ENCODE measurements at regions not wholly inside any gene's neighbourhood (a gene's known extent, or its start where the extent isn't known, plus 50 kb on each side); places are given as distances from the start of the nearest gene placed in this dataset.
A peak's percentile ranks its signal among the peaks of the same experiment; 100 is the strongest.
"Not testable (repeated sequence)": the region's sequence is repeated elsewhere in the genome, so short reads cannot be mapped to it uniquely, and the experiment has no call there.

DNA sequence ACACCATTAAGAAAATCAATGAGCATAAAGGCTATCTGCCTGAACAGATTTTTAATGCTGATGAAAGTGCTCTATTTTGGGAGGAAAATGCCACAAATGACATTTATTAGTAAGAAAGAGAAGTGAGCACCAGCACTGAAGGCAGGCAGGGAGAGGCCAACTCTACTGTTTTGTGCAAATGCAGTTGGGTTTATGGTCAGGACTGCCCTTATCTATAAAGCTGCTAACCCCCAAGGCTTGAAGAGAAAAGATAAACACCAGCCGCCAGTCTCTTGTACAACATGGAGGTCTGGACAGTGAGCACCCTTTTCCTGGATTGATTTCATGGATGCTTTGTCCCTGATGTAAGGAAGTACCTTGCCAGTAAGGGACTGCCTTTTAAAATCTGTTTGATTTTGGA is 246.8 kb upstream of the SFSWAP start:
- H3K23ac ChIP-seq (ENCODE audit: low read length), result no peak overlapping the region
- H3K9ac ChIP-seq (ENCODE audit: low read length), result no peak overlapping the region
- DNase-seq, result no peak
- no peaks in the 10 kb centered on the region for H3K79me2 ChIP-seq (ENCODE audit: control insufficient read depth, insufficient read depth, low read length)
- H2AK5ac ChIP-seq (ENCODE audit: low read length), result no peak overlapping the region
- no peak overlapping the region for H4K8ac ChIP-seq (ENCODE audit: low read depth, low read length)
- no peak overlapping the region for H3K56ac ChIP-seq (ENCODE audit: low read length)
- H3K4me2 ChIP-seq (ENCODE audit: low read length), result no peak overlapping the region
- H3K27ac ChIP-seq (ENCODE audit: low read depth, low read length), result no peak overlapping the region
- no peak overlapping the region for H2BK15ac ChIP-seq (replicated peaks; ENCODE audit: low read depth)
- no peak overlapping the region for H3K4me3 ChIP-seq (ENCODE audit: low read length)
- H3K18ac ChIP-seq (ENCODE audit: low read length), result no peak overlapping the region
- H3K4ac ChIP-seq (ENCODE audit: low read depth, low read length), result no peak overlapping the region
- no peaks in the 10 kb centered on the region for H3K27me3 ChIP-seq (ENCODE audit: insufficient read depth, low read length, poor library complexity)
- no peaks in the 10 kb centered on the region for H3K36me3 ChIP-seq (ENCODE audit: control insufficient read depth, insufficient read depth, low read length)
- H3K79me1 ChIP-seq (ENCODE audit: low read length), result no peaks in the 10 kb centered on the region
- H2BK120ac ChIP-seq (ENCODE audit: low read depth, low read length), result no peak overlapping the region
- no peaks in the 10 kb centered on the region for H3K4me1 ChIP-seq (ENCODE audit: control insufficient read depth, low read depth, low read length)
- no CpG with 5 or more reads among the region's 1 CpG for WGBS (ENCODE audit: extremely low coverage, insufficient coverage, low lambda C conversion rate)
- H2BK5ac ChIP-seq (ENCODE audit: low read length), result no peak overlapping the region
- H4K5ac ChIP-seq (ENCODE audit: low read length), result no peak overlapping the region

DNA sequence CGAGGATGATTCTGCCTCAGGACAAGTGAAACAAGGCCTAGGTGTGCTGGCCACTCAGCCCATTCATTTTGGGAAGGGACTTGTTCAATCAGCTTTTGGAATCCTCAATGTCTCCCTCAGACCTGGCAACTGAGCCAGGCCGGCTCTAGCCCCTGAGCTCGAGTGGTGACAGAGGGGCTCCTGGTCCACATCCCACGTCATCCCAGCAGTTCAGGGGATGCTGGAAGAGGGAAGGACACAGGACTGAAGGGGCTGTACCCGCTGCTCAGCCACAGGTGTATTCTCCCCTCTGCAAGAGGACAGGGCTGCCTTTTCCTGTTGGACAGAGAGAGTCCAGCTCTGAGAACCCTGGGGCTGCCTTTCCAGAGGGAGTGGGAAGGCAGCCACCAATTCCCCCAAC is 244.6 kb upstream of the SFSWAP start:
- Histone ChIP-seq H3K4ac (ENCODE audit: low read depth, low read length) (no peak overlapping the region), H2BK120ac (ENCODE audit: low read depth, low read length) (no peak overlapping the region), H4K5ac (ENCODE audit: low read length) (no peak overlapping the region), H3K4me1 (ENCODE audit: control insufficient read depth, low read depth, low read length) (no peaks in the 10 kb centered on the region), H3K79me1 (ENCODE audit: low read length) (no peaks in the 10 kb centered on the region), H3K18ac (ENCODE audit: low read length) (no peak overlapping the region), H3K9ac (ENCODE audit: low read length) (no peak overlapping the region), H2AK5ac (ENCODE audit: low read length) (no peak overlapping the region), H3K4me2 (ENCODE audit: low read length) (no peak overlapping the region), H3K23ac (ENCODE audit: low read length) (no peak overlapping the region), H3K36me3 (ENCODE audit: control insufficient read depth, insufficient read depth, low read length) (no peaks in the 10 kb centered on the region), H3K4me3 (ENCODE audit: low read length) (no peak overlapping the region), H2BK15ac (replicated peaks; ENCODE audit: low read depth) (no peak overlapping the region), H2BK5ac (ENCODE audit: low read length) (no peak overlapping the region), H3K56ac (ENCODE audit: low read length) (no peak overlapping the region), H3K27ac (ENCODE audit: low read depth, low read length) (no peak overlapping the region), H4K8ac (ENCODE audit: low read depth, low read length) (no peak overlapping the region), H3K27me3 (ENCODE audit: insufficient read depth, low read length, poor library complexity) (no peaks in the 10 kb centered on the region), H3K79me2 (ENCODE audit: control insufficient read depth, insufficient read depth, low read length) (no peaks in the 10 kb centered on the region)
- no peak for DNase-seq
- WGBS (ENCODE audit: extremely low coverage, insufficient coverage, low lambda C conversion rate), result no CpG with 5 or more reads among the region's 5 CpGs

- H2AK5ac ChIP-seq (ENCODE audit: low read length), result no peak overlapping the region
- H3K4me1 ChIP-seq (ENCODE audit: control insufficient read depth, low read depth, low read length), result no peaks in the 10 kb centered on the region
- H3K9ac ChIP-seq (ENCODE audit: low read length), result no peak overlapping the region
- no peaks in the 10 kb centered on the region for H3K27me3 ChIP-seq (ENCODE audit: insufficient read depth, low read length, poor library complexity)
- H4K8ac ChIP-seq (ENCODE audit: low read depth, low read length), result no peak overlapping the region
- DNase-seq, result no peak
- H3K36me3 ChIP-seq (ENCODE audit: control insufficient read depth, insufficient read depth, low read length), result no peaks in the 10 kb centered on the region
- no peak overlapping the region for H4K5ac ChIP-seq (ENCODE audit: low read length)
- H3K79me1 ChIP-seq (ENCODE audit: low read length), result no peaks in the 10 kb centered on the region
- H3K23ac ChIP-seq (ENCODE audit: low read length), result no peak overlapping the region
- no peak overlapping the region for H2BK15ac ChIP-seq (replicated peaks; ENCODE audit: low read depth)
- no peak overlapping the region for H3K4me2 ChIP-seq (ENCODE audit: low read length)
- H2BK5ac ChIP-seq (ENCODE audit: low read length), result no peak overlapping the region
- H3K18ac ChIP-seq (ENCODE audit: low read length), result no peak overlapping the region
- no CpG with 5 or more reads among the region's 4 CpGs for WGBS (ENCODE audit: extremely low coverage, insufficient coverage, low lambda C conversion rate)
- no peaks in the 10 kb centered on the region for H3K79me2 ChIP-seq (ENCODE audit: control insufficient read depth, insufficient read depth, low read length)
- H2BK120ac ChIP-seq (ENCODE audit: low read depth, low read length), result no peak overlapping the region
- H3K4me3 ChIP-seq (ENCODE audit: low read length), result no peak overlapping the region
- no peak overlapping the region for H3K56ac ChIP-seq (ENCODE audit: low read length)
- no peak overlapping the region for H3K4ac ChIP-seq (ENCODE audit: low read depth, low read length)
- H3K27ac ChIP-seq (ENCODE audit: low read depth, low read length), result no peak overlapping the region
These were observed 244.0 kb upstream of the SFSWAP start for GRCh38 chr12:131466932-131467331.

GRCh38 chr12:131468206-131468605 is 242.7 kb upstream of the SFSWAP start:
- no peak overlapping the region for H3K23ac ChIP-seq (ENCODE audit: low read length)
- WGBS (ENCODE audit: extremely low coverage, insufficient coverage, low lambda C conversion rate), result no CpG with 5 or more reads among the region's 5 CpGs
- H3K18ac ChIP-seq (ENCODE audit: low read length), result no peak overlapping the region
- H3K79me1 ChIP-seq (ENCODE audit: low read length), result no peaks in the 10 kb centered on the region
- H3K4me3 ChIP-seq (ENCODE audit: low read length), result no peak overlapping the region
- H3K27ac ChIP-seq (ENCODE audit: low read depth, low read length), result no peak overlapping the region
- DNase-seq, result no peak
- H3K79me2 ChIP-seq (ENCODE audit: control insufficient read depth, insufficient read depth, low read length), result no peaks in the 10 kb centered on the region
- no peak overlapping the region for H4K8ac ChIP-seq (ENCODE audit: low read depth, low read length)
- no peak overlapping the region for H3K4me2 ChIP-seq (ENCODE audit: low read length)
- no peak overlapping the region for H2BK15ac ChIP-seq (replicated peaks; ENCODE audit: low read depth)
- no peak overlapping the region for H3K4ac ChIP-seq (ENCODE audit: low read depth, low read length)
- H2BK5ac ChIP-seq (ENCODE audit: low read length), result no peak overlapping the region
- H3K56ac ChIP-seq (ENCODE audit: low read length), result no peak overlapping the region
- no peaks in the 10 kb centered on the region for H3K4me1 ChIP-seq (ENCODE audit: control insufficient read depth, low read depth, low read length)
- H4K5ac ChIP-seq (ENCODE audit: low read length), result no peak overlapping the region
- H2AK5ac ChIP-seq (ENCODE audit: low read length), result no peak overlapping the region
- no peaks in the 10 kb centered on the region for H3K27me3 ChIP-seq (ENCODE audit: insufficient read depth, low read length, poor library complexity)
- no peak overlapping the region for H2BK120ac ChIP-seq (ENCODE audit: low read depth, low read length)
- no peak overlapping the region for H3K9ac ChIP-seq (ENCODE audit: low read length)
- no peaks in the 10 kb centered on the region for H3K36me3 ChIP-seq (ENCODE audit: control insufficient read depth, insufficient read depth, low read length)

- H3K9ac ChIP-seq (ENCODE audit: low read length); H2BK15ac ChIP-seq (replicated peaks; ENCODE audit: low read depth); H3K56ac ChIP-seq (ENCODE audit: low read length); H3K4me2 ChIP-seq (ENCODE audit: low read length); DNase-seq; H3K23ac ChIP-seq (ENCODE audit: low read length); H3K79me1 ChIP-seq (ENCODE audit: low read length); H3K4me3 ChIP-seq (ENCODE audit: low read length); H3K18ac ChIP-seq (ENCODE audit: low read length); H2BK120ac ChIP-seq (ENCODE audit: low read depth, low read length); H3K79me2 ChIP-seq (ENCODE audit: control insufficient read depth, insufficient read depth, low read length); H2AK5ac ChIP-seq (ENCODE audit: low read length); H4K5ac ChIP-seq (ENCODE audit: low read length); H2BK5ac ChIP-seq (ENCODE audit: low read length); H3K4me1 ChIP-seq (ENCODE audit: control insufficient read depth, low read depth, low read length); H3K27me3 ChIP-seq (ENCODE audit: insufficient read depth, low read length, poor library complexity); H3K27ac ChIP-seq (ENCODE audit: low read depth, low read length); H4K8ac ChIP-seq (ENCODE audit: low read depth, low read length); H3K36me3 ChIP-seq (ENCODE audit: control insufficient read depth, insufficient read depth, low read length); H3K4ac ChIP-seq (ENCODE audit: low read depth, low read length): not testable (repeated sequence)
- no CpG with 5 or more reads among the region's 10 CpGs for WGBS (ENCODE audit: extremely low coverage, insufficient coverage, low lambda C conversion rate)
These were observed 240.9 kb upstream of the SFSWAP start for GRCh38 chr12:131469945-131470344.

DNA sequence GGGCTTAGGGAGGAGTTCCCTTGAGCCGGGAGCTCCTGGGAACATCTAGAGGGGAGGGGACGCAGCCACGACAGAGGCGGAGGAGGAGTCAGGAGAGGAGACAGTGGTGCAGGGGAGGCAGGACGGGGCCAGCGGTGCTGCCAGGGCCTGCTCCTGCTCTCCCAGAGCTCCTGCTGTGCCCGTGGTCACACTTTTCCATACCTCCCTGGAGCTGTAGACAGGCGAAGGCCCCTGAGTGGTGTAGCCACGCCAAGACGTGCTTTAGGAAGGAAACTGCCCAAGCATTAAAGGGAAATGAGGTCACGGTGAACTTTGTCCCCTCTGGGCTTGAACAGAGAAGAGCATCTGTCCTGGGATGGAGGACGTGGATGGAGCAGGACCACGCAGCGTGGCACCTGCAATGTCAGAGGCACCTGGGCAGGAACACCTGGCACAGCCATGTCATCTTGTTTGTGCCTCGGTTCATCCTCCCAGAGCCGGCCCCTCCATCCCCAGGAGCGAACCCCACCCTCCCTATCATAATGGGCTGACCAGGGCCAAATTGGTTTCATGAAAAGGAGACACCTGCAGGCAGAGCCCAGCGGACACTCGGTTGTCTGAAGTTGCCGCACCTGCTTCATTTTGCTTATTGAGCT is 239.5 kb upstream of the SFSWAP start:
- Histone ChIP-seq H3K9ac (ENCODE audit: low read length) (no peak overlapping the region), H3K4ac (ENCODE audit: low read depth, low read length) (no peak overlapping the region), H3K56ac (ENCODE audit: low read length) (no peak overlapping the region), H3K18ac (ENCODE audit: low read length) (no peak overlapping the region), H2BK120ac (ENCODE audit: low read depth, low read length) (no peak overlapping the region), H3K36me3 (ENCODE audit: control insufficient read depth, insufficient read depth, low read length) (no peaks in the 10 kb centered on the region), H4K8ac (ENCODE audit: low read depth, low read length) (no peak overlapping the region), H3K79me2 (ENCODE audit: control insufficient read depth, insufficient read depth, low read length) (no peaks in the 10 kb centered on the region), H4K5ac (ENCODE audit: low read length) (no peak overlapping the region), H3K27me3 (ENCODE audit: insufficient read depth, low read length, poor library complexity) (no peaks in the 10 kb centered on the region), H2BK15ac (replicated peaks; ENCODE audit: low read depth) (no peak overlapping the region), H3K27ac (ENCODE audit: low read depth, low read length) (no peak overlapping the region), H3K4me2 (ENCODE audit: low read length) (no peak overlapping the region), H3K4me1 (ENCODE audit: control insufficient read depth, low read depth, low read length) (no peaks in the 10 kb centered on the region), H2BK5ac (ENCODE audit: low read length) (no peak overlapping the region), H3K4me3 (ENCODE audit: low read length) (no peak overlapping the region), H3K79me1 (ENCODE audit: low read length) (no peaks in the 10 kb centered on the region), H2AK5ac (ENCODE audit: low read length) (no peak overlapping the region), H3K23ac (ENCODE audit: low read length) (no peak overlapping the region)
- DNase-seq, result peak; percentile 41
- no CpG with 5 or more reads among the region's 20 CpGs for WGBS (ENCODE audit: extremely low coverage, insufficient coverage, low lambda C conversion rate)

Data from mesendoderm (in vitro differentiated cells).